MCF 10A (cell line): ENCODE measurements at regions not wholly inside any gene's neighbourhood (a gene's known extent, or its start where the extent isn't known, plus 50 kb on each side); places are given as distances from the start of the nearest gene placed in this dataset.

Source experiments
- BruUV-seq: library from RNA; stranded (reverse); fragments of 400-500 nt; replicated peaks from 2 replicates; lab custom pipeline; 2021; lab: Mats Ljungman, UMichigan
- CTCF ChIA-PET: fragments of 300-600 bp; sonication (Branson Sonifier 250); formaldehyde crosslinking; extraction: SDS; loops from one replicate; lab custom pipeline; 2021; ENCODE audit warnings: antibody characterized with exemption, inconsistent platforms; lab: Yijun Ruan, JAX
- POLR2A ChIA-PET: fragments of 300-600, 350-650 bp; sonication (Branson Sonifier 250); formaldehyde crosslinking; extraction: SDS; loops from one replicate; lab custom pipeline; 2020; ENCODE audit warnings: antibody characterized with exemption, inconsistent platforms; lab: Yijun Ruan, JAX
- DNase-seq: peaks from one replicate; pipeline ENCODE4 v3.0.0-alpha.2; 2018; ENCODE audit not compliant: unreplicated experiment
- H3K27ac Mint-ChIP-seq: one replicate; pipeline ENCODE4 v1.8.0; 2022; ENCODE audit warnings: mild to moderate bottlenecking, low read depth, mixed read lengths; ENCODE audit not compliant: unreplicated experiment
- H3K27me3 Mint-ChIP-seq: one replicate; pipeline ENCODE4 v1.8.0; 2022; ENCODE audit warnings: mixed read lengths; ENCODE audit not compliant: insufficient read depth, unreplicated experiment
- H3K36me3 Mint-ChIP-seq: one replicate; pipeline ENCODE4 v1.8.0; 2022; ENCODE audit warnings: mild to moderate bottlenecking, moderate library complexity, mixed read lengths; ENCODE audit not compliant: insufficient read depth, unreplicated experiment
- H3K4me1 Mint-ChIP-seq: one replicate; pipeline ENCODE4 v1.8.0; 2022; ENCODE audit warnings: mixed read lengths; ENCODE audit not compliant: insufficient read depth, unreplicated experiment
- H3K4me3 Mint-ChIP-seq: one replicate; pipeline ENCODE4 v1.8.0; 2022; ENCODE audit warnings: mild to moderate bottlenecking, moderate library complexity, mixed read lengths; ENCODE audit not compliant: unreplicated experiment
- H3K9me3 Mint-ChIP-seq: one replicate; pipeline ENCODE4 v1.8.0; 2022; ENCODE audit warnings: mixed read lengths; ENCODE audit not compliant: unreplicated experiment
- CTCF ChIP-seq: fragments of 200-600 bp; IDR thresholded peaks from one replicate; pipeline ENCODE4 v1.8.0; 2022; ENCODE audit warnings: antibody characterized with exemption, mild to moderate bottlenecking; ENCODE audit not compliant: unreplicated experiment
- intact Hi-C: fragments of 100-400 bp; cut with micrococcal nuclease; formaldehyde crosslinking; loops from 2 replicates; pipeline ENCODE4 v1.14.1; 2022

GRCh38 chr1:181312946-181313345, 170.4 kb upstream of the CACNA1E start:
- Mint-ChIP-seq H3K27me3 (peaks cover 42% of the 10 kb centered on the region), H3K27ac (no peak overlapping the region), H3K9me3 (no peaks in the 10 kb centered on the region), H3K4me1 (peaks cover 5% of the 10 kb centered on the region), H3K4me3 (no peak overlapping the region), H3K36me3 (no peaks in the 10 kb centered on the region)
- DNase-seq = no peak
- BruUV-seq = no TSS peak
- ChIA-PET CTCF (interaction anchor here (0.5 to 0.7 kb wide), 3 partner anchors 15 to 1606 kb away, joined by 3 to 4 read pairs (median 3); no protein-coding TSS in a partner anchor), POLR2A (no interaction called here)
- intact Hi-C loops = no loop called here
- TF ChIP-seq CTCF = no peak

DNA sequence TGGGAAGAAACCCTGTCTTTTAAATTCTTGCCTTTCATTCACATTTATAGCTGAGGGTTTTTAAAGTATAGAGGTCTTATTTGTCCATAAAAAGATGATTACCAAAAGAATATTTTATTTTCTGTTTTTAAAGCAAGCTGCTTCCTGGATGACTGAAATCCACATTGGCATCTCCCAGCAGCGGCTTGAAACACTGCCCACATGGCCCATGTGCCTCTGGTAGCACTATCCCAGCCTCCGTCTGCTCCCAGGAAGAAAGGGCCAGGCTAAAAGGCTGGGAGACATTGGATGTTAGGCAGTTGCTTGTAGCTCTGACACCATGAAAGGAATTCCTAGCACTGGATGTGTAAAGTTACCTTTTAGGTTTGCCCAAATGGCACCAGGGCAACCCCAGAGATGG, 169.9 kb upstream of the CACNA1E start:
- H3K4me3 Mint-ChIP-seq = no peak overlapping the region
- CTCF ChIA-PET = interaction anchor here (0.7 to 1.4 kb wide), 2 partner anchors 16 to 110 kb away, joined by 3 to 7 read pairs; no protein-coding TSS in a partner anchor
- H3K27me3 Mint-ChIP-seq = peaks cover 47% of the 10 kb centered on the region

DNA sequence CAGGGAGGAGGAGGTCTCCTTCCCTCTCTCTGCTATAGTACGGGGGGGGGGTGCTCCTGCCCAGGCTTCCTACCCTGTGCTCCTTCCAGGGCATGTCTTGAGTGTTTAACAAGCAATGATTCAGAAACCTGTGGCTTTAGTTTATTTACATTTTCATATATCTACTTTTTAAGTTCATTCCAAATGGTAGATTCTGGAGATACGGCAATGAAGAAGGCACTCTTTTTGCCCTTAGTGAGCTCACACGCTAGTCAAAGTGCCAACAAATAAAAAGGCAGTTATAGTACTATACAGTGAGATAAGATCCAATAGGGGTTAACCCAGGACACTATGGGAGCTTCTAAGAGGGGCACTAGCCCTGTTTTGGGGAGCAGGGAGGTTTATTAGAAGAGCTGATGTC, 169.3 kb upstream of the CACNA1E start:
- CTCF ChIA-PET = interaction anchor here (1.4 kb wide), 1 partner anchor 109 kb away, joined by 7 read pairs; no protein-coding TSS in a partner anchor
- no peak for DNase-seq
- BruUV-seq = no TSS peak
- intact Hi-C loops = no loop called here
- no peak for TF ChIP-seq CTCF
- POLR2A ChIA-PET = interaction anchor here (1.3 kb wide), 1 partner anchor 63 kb away, joined by 5 read pairs; no protein-coding TSS in a partner anchor
- Mint-ChIP-seq H3K36me3 (no peaks in the 10 kb centered on the region), H3K9me3 (no peaks in the 10 kb centered on the region), H3K27ac (no peak overlapping the region), H3K4me1 (peaks cover 5% of the 10 kb centered on the region), H3K27me3 (peaks cover 52% of the 10 kb centered on the region), H3K4me3 (no peak overlapping the region)

More for the DNA sequence above, 169.9 kb upstream of the CACNA1E start:
- intact Hi-C loops = no loop called here
- POLR2A ChIA-PET = interaction anchor here (1.3 kb wide), 1 partner anchor 63 kb away, joined by 5 read pairs; no protein-coding TSS in a partner anchor
- Mint-ChIP-seq H3K27ac (no peak overlapping the region), H3K36me3 (no peaks in the 10 kb centered on the region), H3K9me3 (no peaks in the 10 kb centered on the region), H3K4me1 (peaks cover 5% of the 10 kb centered on the region)
- no TSS peak for BruUV-seq
- DNase-seq = no peak
- TF ChIP-seq CTCF = no peak

DNA sequence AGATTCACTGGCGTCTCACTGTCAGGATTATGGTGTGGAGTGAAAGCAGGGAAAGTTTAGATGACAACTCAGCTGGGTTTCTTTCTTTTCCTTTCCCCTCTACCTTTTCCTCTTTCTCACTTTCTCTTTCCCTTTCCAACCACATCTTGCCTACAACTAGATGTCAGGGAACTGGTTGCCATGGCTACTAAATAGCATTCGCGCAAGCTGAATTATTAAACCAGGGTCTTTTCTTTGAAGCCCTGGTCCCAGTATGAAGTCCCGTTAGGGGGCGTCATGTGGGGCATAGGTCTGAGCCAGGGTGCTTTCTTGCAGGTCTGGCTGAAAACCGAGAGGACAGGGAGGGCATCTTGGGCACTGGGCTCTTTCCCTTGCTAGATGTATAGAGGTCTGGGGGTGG, 168.4 kb upstream of the CACNA1E start:
- DNase-seq = no peak
- Mint-ChIP-seq H3K4me3 (no peak overlapping the region), H3K9me3 (no peaks in the 10 kb centered on the region), H3K27me3 (peaks cover 62% of the 10 kb centered on the region), H3K27ac (no peak overlapping the region), H3K4me1 (peaks cover 5% of the 10 kb centered on the region), H3K36me3 (no peaks in the 10 kb centered on the region)
- no TSS peak for BruUV-seq
- ChIA-PET CTCF (interaction anchor here (0.6 to 0.7 kb wide), 2 partner anchors 41 to 192 kb away, joined by 3 read pairs; no protein-coding TSS in a partner anchor), POLR2A (no interaction called here)
- intact Hi-C loops = no loop called here
- TF ChIP-seq CTCF = no peak
